ENCODE measurements at regions not wholly inside any gene's neighbourhood (a gene's known extent, or its start where the extent isn't known, plus 50 kb on each side); places are given as distances from the start of the nearest gene placed in this dataset.

- no peak for TF ChIP-seq POLR2A (IDR thresholded peaks at IDR 0.05)
- TF ChIP-seq, protein P1, sequence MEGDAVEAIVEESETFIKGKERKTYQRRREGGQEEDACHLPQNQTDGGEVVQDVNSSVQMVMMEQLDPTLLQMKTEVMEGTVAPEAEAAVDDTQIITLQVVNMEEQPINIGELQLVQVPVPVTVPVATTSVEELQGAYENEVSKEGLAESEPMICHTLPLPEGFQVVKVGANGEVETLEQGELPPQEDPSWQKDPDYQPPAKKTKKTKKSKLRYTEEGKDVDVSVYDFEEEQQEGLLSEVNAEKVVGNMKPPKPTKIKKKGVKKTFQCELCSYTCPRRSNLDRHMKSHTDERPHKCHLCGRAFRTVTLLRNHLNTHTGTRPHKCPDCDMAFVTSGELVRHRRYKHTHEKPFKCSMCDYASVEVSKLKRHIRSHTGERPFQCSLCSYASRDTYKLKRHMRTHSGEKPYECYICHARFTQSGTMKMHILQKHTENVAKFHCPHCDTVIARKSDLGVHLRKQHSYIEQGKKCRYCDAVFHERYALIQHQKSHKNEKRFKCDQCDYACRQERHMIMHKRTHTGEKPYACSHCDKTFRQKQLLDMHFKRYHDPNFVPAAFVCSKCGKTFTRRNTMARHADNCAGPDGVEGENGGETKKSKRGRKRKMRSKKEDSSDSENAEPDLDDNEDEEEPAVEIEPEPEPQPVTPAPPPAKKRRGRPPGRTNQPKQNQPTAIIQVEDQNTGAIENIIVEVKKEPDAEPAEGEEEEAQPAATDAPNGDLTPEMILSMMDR (IDR thresholded peaks at IDR 0.05) = no peak
- no peak for TF ChIP-seq POLR2AphosphoS5 (IDR thresholded peaks at IDR 0.05)
- no peak for TF ChIP-seq EP300 (IDR thresholded peaks at IDR 0.05)
Measured at GRCh38 chr12:66881386-66881785, 202.5 kb upstream of the GRIP1 start.
